ENCODE measurements at regions not wholly inside any gene's neighbourhood (a gene's known extent, or its start where the extent isn't known, plus 50 kb on each side); places are given as distances from the start of the nearest gene placed in this dataset.

DNA sequence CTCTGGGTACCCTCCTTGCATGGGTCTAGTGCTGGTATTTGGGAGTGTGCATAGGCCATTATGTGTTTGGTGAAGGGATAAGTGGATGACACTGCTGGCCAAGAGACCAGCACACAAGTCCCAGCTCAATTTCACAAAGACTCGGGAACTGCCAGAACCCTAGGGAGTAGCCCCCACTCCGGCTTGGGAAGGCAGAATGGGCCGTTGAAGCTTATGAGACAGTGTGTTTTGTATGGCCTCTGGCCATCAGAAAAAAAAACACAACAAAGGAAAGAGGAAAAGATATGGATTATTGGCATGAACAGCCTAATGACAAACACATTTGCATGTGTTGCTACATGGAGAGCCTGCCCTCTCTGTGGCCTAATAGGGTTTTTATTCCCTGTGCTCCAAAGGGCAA, 144.2 kb downstream of the TTC32 start:
- no peaks in the 10 kb centered on the region for H3K9me3 ChIP-seq
- H3K27ac ChIP-seq: peak overlapping the region in 1 of 2 donors; percentile 27
- H3K4me3 ChIP-seq: no peak overlapping the region
- H3K4me1 ChIP-seq: no peaks in the 10 kb centered on the region
- intact Hi-C loops (cut with DNase I): loop anchor here (5.0 kb wide), 1 partner anchor 55 kb away; no protein-coding TSS in a partner anchor
- no peaks in the 10 kb centered on the region for H3K36me3 ChIP-seq
- TF ChIP-seq CTCF (IDR thresholded peaks at IDR 0.05): no peak
- DNase-seq (ENCODE audit: low spot score in 2 of 2): peak in 1 of 2 donors; percentile 53
- H3K27me3 ChIP-seq: no peaks in the 10 kb centered on the region

DNA sequence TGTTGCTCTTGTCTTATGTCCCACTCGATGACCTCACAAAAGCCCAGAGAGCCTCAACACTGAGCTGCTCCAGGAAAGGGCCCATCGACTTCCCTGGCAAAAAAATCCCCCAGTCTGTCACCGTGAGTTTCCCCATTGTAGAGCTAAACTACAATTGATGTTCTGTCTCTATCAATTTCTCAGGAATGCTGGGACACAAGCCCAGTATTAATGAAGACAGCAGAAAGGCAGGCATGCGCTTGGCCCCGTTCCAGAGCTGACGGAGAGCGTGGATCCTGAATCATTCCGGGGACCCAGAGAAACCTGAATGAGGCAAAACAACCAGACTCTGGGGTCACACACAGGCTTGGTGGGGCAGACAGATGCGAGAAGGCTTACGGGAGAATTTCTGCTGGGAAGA, 146.9 kb downstream of the TTC32 start:
- no peaks in the 10 kb centered on the region for H3K36me3 ChIP-seq
- DNase-seq (ENCODE audit: low spot score in 2 of 2): peak in 1 of 2 donors; percentile 45
- H3K4me3 ChIP-seq: no peak overlapping the region
- no peaks in the 10 kb centered on the region for H3K27me3 ChIP-seq
- intact Hi-C loops (cut with DNase I): loop anchor here (5.0 kb wide), 1 partner anchor 57 kb away; no protein-coding TSS in a partner anchor
- no peak overlapping the region for H3K27ac ChIP-seq
- H3K9me3 ChIP-seq: no peaks in the 10 kb centered on the region
- no peak for TF ChIP-seq CTCF (IDR thresholded peaks at IDR 0.05)
- peaks cover 4 to 7% of the 10 kb centered on the region in 2 donors for H3K4me1 ChIP-seq

DNA sequence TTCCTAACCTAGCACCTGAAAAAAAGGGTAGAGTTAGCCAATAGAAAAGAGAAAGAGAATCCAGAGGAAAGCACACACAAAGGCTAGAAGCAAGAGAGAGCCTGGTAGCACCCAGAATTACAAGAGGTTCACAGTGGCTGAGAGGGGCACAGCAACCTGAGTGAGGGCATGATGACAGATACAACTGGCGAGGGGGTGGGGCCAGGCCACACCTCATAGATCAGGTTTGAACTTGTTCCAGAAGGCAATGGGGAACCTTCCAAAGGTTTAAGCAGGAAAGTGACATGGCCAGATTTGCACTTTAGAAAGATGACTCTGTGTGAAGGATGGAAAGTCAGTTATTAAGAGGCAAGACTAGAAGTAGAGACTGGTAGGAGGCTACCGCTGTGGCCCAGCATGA, 148.0 kb downstream of the TTC32 start:
- H3K27ac ChIP-seq: no peak overlapping the region
- peaks cover 4 to 7% of the 10 kb centered on the region in 2 donors for H3K4me1 ChIP-seq
- TF ChIP-seq CTCF (IDR thresholded peaks at IDR 0.05): no peak
- no peaks in the 10 kb centered on the region for H3K27me3 ChIP-seq
- H3K4me3 ChIP-seq: no peak overlapping the region
- H3K36me3 ChIP-seq: no peaks in the 10 kb centered on the region
- DNase-seq (ENCODE audit: low spot score in 2 of 2): peak in 1 of 2 donors; percentile 42
- no peaks in the 10 kb centered on the region for H3K9me3 ChIP-seq
- intact Hi-C loops (cut with DNase I): no loop called here

DNA sequence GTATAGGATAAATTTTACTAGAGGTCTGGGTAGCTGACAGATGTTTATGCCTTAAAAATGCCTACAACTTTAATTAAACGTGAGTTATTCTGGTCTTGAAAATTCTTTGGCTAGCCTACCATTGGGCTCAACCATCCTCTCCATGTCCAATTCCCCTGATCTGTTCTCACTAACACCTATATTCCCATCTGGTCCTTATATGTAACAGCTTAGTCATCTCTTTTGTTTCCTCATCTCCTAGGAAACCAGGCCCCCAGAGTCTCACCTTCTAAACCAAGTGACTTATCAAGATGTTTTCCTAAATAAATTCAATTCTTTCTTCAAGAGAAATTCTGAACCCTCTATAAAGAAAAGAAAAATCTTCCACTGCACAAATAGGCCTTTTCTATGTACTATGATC, 148.5 kb downstream of the TTC32 start:
- intact Hi-C loops (cut with DNase I): no loop called here
- no peaks in the 10 kb centered on the region for H3K36me3 ChIP-seq
- DNase-seq (ENCODE audit: low spot score in 2 of 2): no peak
- H3K4me3 ChIP-seq: no peak overlapping the region
- H3K27me3 ChIP-seq: no peaks in the 10 kb centered on the region
- TF ChIP-seq CTCF (IDR thresholded peaks at IDR 0.05): no peak
- peak overlapping the region in 1 of 2 donors; percentile 68 for H3K27ac ChIP-seq
- peaks cover 5 to 7% of the 10 kb centered on the region in 2 donors for H3K4me1 ChIP-seq
- H3K9me3 ChIP-seq: no peaks in the 10 kb centered on the region

GRCh38 chr2:19752500-19752899, 149.3 kb downstream of the TTC32 start:
- no peak for TF ChIP-seq CTCF (IDR thresholded peaks at IDR 0.05)
- Histone ChIP-seq H3K4me1 (peaks cover 10 to 14% of the 10 kb centered on the region in 2 donors), H3K27me3 (no peaks in the 10 kb centered on the region), H3K9me3 (no peaks in the 10 kb centered on the region), H3K36me3 (no peaks in the 10 kb centered on the region), H3K27ac (peak overlapping the region in 1 of 2 donors; percentile 68), H3K4me3 (no peak overlapping the region)
- DNase-seq (ENCODE audit: low spot score in 2 of 2): no peak
- intact Hi-C loops (cut with DNase I): no loop called here

DNA sequence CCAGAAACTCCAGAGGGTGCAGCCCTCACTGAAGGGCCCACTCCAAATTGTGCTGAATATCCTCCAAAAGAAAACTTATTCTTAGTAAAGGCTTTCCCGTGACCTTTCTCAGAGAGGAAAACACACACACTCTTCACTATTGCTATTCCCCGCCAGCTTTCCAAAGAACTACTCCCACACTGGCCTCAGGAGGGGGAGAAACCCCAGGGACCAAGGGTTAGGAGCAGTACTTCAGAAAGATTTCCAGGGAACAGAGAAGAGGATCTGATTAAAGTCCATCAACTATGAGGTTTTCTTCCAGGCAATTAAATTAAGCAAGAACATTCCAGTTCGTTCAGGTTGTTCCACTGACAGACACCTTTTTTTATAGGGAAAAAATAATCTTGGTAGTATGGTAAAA, 150.2 kb downstream of the TTC32 start:
- peak in 1 of 2 donors; percentile 42 for DNase-seq (ENCODE audit: low spot score in 2 of 2)
- Histone ChIP-seq H3K9me3 (no peaks in the 10 kb centered on the region), H3K27ac (peak overlapping the region in 1 of 2 donors; percentile 68), H3K4me1 (peaks cover 15 to 23% of the 10 kb centered on the region in 2 donors), H3K36me3 (no peaks in the 10 kb centered on the region), H3K27me3 (no peaks in the 10 kb centered on the region), H3K4me3 (no peak overlapping the region)
- no peak for TF ChIP-seq CTCF (IDR thresholded peaks at IDR 0.05)
- intact Hi-C loops (cut with DNase I): no loop called here

Measured in ascending aorta (tissue), 2 donors.